H1 (cell line): ENCODE measurements at regions not wholly inside any gene's neighbourhood (a gene's known extent, or its start where the extent isn't known, plus 50 kb on each side); places are given as distances from the start of the nearest gene placed in this dataset.

Experiments used
- BCL11A ChIP-seq, 2 experiments: IDR thresholded peaks; one replicate each; pipeline ENCODE4 v1.6.1; 2011; ENCODE audit warnings: low read depth in 2 of 2, low read length in 2 of 2, mild to moderate bottlenecking in 2 of 2
- EP300 ChIP-seq, 2 experiments: IDR thresholded peaks; 1 replicate in 1 of 2; 2 replicates in 1 of 2; pipeline ENCODE4 v1.6.1; 2011 to 2012; ENCODE audit warnings: low read depth in 2 of 2, low read length in 2 of 2, mild to moderate bottlenecking in 2 of 2, borderline replicate concordance in 1 of 2, inconsistent platforms in 1 of 2, moderate library complexity in 1 of 2
- TF ChIP-seq, protein P1 (sequence below), 3 experiments: IDR thresholded peaks; 1 replicate in 2 of 3; 2 replicates in 1 of 3; pipeline versions ENCODE4 v1.5.1 to v1.6.1; 2011; ENCODE audit warnings: low read length in 3 of 3, mild to moderate bottlenecking in 3 of 3, inconsistent platforms in 2 of 3, low read depth in 1 of 3, moderate library complexity in 1 of 3; ENCODE audit not compliant: insufficient read depth in 1 of 3; ENCODE audit errors: control extremely low read depth in 1 of 3

DNA sequence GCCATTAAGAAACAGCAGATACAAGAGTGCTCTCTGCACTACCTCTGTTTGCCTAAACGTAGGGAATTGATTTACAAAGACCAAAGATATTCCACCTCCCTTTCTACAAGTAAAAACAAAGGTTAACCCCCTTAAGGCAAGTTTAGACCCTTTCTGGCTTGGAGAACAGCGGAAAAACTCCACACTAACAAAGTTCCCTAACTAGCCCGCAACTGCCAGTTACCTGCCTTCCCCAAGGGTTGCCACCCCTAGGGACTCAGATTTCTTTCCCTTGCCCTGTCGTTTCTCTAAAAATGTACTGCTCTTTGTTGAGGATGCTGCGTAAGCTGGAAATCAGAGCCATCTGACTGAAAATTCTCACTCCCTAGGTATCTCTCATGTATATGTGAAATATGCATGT, 627.5 kb upstream of the SOX11 start (continued):
- TF ChIP-seq EP300 (IDR thresholded peaks at IDR 0.05; ENCODE audit: borderline replicate concordance in 1 of 2, low read depth in 2 of 2, low read length in 2 of 2) = no peak
- no peak for TF ChIP-seq BCL11A (IDR thresholded peaks at IDR 0.05; ENCODE audit: low read depth in 2 of 2, low read length in 2 of 2)
- TF ChIP-seq, protein P1, sequence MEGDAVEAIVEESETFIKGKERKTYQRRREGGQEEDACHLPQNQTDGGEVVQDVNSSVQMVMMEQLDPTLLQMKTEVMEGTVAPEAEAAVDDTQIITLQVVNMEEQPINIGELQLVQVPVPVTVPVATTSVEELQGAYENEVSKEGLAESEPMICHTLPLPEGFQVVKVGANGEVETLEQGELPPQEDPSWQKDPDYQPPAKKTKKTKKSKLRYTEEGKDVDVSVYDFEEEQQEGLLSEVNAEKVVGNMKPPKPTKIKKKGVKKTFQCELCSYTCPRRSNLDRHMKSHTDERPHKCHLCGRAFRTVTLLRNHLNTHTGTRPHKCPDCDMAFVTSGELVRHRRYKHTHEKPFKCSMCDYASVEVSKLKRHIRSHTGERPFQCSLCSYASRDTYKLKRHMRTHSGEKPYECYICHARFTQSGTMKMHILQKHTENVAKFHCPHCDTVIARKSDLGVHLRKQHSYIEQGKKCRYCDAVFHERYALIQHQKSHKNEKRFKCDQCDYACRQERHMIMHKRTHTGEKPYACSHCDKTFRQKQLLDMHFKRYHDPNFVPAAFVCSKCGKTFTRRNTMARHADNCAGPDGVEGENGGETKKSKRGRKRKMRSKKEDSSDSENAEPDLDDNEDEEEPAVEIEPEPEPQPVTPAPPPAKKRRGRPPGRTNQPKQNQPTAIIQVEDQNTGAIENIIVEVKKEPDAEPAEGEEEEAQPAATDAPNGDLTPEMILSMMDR (IDR thresholded peaks at IDR 0.05; ENCODE audit: control extremely low read depth in 1 of 3, insufficient read depth in 1 of 3, low read depth in 1 of 3, low read length in 3 of 3) = no peak
